ENCODE measurements at regions not wholly inside any gene's neighbourhood (a gene's known extent, or its start where the extent isn't known, plus 50 kb on each side); places are given as distances from the start of the nearest gene placed in this dataset.

DNA sequence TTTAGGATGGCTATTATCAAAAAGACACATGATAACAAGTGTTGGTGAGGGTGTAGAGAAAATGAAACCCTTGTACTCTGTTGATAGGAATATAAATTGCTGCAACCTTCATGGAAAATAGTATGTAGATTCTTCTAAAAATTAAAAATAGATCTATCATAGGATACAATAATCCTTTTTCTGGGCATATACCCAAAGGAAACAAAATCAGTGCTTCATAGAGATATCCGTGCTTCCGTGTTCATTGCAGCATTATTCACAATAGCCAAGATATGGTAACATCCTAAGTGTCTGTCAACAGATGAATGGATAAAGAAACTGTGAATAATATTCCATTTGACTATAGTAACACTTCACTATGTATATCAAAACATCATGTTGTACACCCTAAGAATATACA, 106.7 kb downstream of the MIS18A start:
- no peaks in the 10 kb centered on the region for H4K20me1 ChIP-seq (ENCODE audit: control insufficient read depth, insufficient read depth)
- H3K9ac ChIP-seq (ENCODE audit: control insufficient read depth, insufficient read depth, low read length): no peak overlapping the region
- in situ Hi-C loops (cut with MboI) (no loop called here), intact Hi-C loops (cut with micrococcal nuclease; ENCODE audit: unreplicated experiment) (no loop called here)
- ChIA-PET POLR2A (no interaction called here), CTCF (no interaction called here), SMC1A (ENCODE audit: uncharacterized antibody, unreplicated experiment) (no interaction called here), RAD21 (ENCODE audit: unreplicated experiment) (no interaction called here)
- no peak overlapping the region for H3K4me3 ChIP-seq
- H3K4me2 ChIP-seq (ENCODE audit: control insufficient read depth, insufficient read depth): no peak overlapping the region
- BruUV-seq (replicated peaks): no TSS peak
- no peaks in the 10 kb centered on the region for H3K9me3 ChIP-seq (replicated peaks; ENCODE audit: control insufficient read depth, insufficient read depth, low read length)
- ATAC-seq: no peak
- DNase-seq (ENCODE audit: low read depth, low spot score): no peak
- no peaks in the 10 kb centered on the region for H3K4me1 ChIP-seq (ENCODE audit: control insufficient read depth, insufficient read depth, low read length)
- no peaks in the 10 kb centered on the region; a peak in 1 of 4 replicates for H3K27me3 ChIP-seq (replicated peaks in 1 of 2; ENCODE audit: control insufficient read depth in 2 of 2, insufficient read depth in 2 of 2, low read length in 1 of 2)
- TF ChIP-seq RAD21 (IDR thresholded peaks at IDR 0.05; ENCODE audit: insufficient read depth, low read depth, low read length) (no peak), NR2C1 (IDR thresholded peaks at IDR 0.05) (no peak), POU2F2 (IDR thresholded peaks at IDR 0.05; ENCODE audit: borderline replicate concordance, low read depth, low read length) (no peak), MEF2A (IDR thresholded peaks at IDR 0.05; ENCODE audit: insufficient read depth, low read depth, low read length) (no peak), RB1 (IDR thresholded peaks at IDR 0.05; ENCODE audit: borderline replicate concordance) (no peak)
- TF ChIP-seq, protein P1, sequence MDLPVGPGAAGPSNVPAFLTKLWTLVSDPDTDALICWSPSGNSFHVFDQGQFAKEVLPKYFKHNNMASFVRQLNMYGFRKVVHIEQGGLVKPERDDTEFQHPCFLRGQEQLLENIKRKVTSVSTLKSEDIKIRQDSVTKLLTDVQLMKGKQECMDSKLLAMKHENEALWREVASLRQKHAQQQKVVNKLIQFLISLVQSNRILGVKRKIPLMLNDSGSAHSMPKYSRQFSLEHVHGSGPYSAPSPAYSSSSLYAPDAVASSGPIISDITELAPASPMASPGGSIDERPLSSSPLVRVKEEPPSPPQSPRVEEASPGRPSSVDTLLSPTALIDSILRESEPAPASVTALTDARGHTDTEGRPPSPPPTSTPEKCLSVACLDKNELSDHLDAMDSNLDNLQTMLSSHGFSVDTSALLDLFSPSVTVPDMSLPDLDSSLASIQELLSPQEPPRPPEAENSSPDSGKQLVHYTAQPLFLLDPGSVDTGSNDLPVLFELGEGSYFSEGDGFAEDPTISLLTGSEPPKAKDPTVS (IDR thresholded peaks at IDR 0.05; ENCODE audit: low read depth, low read length): no peak
- TF ChIP-seq, protein P2, sequence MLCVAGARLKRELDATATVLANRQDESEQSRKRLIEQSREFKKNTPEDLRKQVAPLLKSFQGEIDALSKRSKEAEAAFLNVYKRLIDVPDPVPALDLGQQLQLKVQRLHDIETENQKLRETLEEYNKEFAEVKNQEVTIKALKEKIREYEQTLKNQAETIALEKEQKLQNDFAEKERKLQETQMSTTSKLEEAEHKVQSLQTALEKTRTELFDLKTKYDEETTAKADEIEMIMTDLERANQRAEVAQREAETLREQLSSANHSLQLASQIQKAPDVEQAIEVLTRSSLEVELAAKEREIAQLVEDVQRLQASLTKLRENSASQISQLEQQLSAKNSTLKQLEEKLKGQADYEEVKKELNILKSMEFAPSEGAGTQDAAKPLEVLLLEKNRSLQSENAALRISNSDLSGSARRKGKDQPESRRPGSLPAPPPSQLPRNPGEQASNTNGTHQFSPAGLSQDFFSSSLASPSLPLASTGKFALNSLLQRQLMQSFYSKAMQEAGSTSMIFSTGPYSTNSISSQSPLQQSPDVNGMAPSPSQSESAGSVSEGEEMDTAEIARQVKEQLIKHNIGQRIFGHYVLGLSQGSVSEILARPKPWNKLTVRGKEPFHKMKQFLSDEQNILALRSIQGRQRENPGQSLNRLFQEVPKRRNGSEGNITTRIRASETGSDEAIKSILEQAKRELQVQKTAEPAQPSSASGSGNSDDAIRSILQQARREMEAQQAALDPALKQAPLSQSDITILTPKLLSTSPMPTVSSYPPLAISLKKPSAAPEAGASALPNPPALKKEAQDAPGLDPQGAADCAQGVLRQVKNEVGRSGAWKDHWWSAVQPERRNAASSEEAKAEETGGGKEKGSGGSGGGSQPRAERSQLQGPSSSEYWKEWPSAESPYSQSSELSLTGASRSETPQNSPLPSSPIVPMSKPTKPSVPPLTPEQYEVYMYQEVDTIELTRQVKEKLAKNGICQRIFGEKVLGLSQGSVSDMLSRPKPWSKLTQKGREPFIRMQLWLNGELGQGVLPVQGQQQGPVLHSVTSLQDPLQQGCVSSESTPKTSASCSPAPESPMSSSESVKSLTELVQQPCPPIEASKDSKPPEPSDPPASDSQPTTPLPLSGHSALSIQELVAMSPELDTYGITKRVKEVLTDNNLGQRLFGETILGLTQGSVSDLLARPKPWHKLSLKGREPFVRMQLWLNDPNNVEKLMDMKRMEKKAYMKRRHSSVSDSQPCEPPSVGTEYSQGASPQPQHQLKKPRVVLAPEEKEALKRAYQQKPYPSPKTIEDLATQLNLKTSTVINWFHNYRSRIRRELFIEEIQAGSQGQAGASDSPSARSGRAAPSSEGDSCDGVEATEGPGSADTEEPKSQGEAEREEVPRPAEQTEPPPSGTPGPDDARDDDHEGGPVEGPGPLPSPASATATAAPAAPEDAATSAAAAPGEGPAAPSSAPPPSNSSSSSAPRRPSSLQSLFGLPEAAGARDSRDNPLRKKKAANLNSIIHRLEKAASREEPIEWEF (IDR thresholded peaks at IDR 0.05; ENCODE audit: insufficient replicate concordance, low read depth, low read length): no peak
- TF ChIP-seq, protein P3, sequence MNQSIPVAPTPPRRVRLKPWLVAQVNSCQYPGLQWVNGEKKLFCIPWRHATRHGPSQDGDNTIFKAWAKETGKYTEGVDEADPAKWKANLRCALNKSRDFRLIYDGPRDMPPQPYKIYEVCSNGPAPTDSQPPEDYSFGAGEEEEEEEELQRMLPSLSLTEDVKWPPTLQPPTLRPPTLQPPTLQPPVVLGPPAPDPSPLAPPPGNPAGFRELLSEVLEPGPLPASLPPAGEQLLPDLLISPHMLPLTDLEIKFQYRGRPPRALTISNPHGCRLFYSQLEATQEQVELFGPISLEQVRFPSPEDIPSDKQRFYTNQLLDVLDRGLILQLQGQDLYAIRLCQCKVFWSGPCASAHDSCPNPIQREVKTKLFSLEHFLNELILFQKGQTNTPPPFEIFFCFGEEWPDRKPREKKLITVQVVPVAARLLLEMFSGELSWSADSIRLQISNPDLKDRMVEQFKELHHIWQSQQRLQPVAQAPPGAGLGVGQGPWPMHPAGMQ (IDR thresholded peaks at IDR 0.05; ENCODE audit: borderline replicate concordance): no peak
- no peak overlapping the region for H3K27ac ChIP-seq (ENCODE audit: control insufficient read depth, insufficient read depth)
- H3K79me2 ChIP-seq (ENCODE audit: control insufficient read depth, insufficient read depth, low read length): no peaks in the 10 kb centered on the region
- 76% methylated on average over 2 of the region's 2 CpGs for WGBS (ENCODE audit: insufficient coverage, insufficient replicate concordance, low lambda C conversion rate, missing lambda C conversion rate)
- H3K36me3 ChIP-seq (ENCODE audit: control insufficient read depth in 2 of 2, insufficient read depth in 2 of 2, low read length in 1 of 2): no peaks in the 10 kb centered on the region
- no peak for FAIRE-seq
- no peak overlapping the region for H2AFZ ChIP-seq (ENCODE audit: control insufficient read depth, low read depth, low read length)
